ENCODE measurements at regions not wholly inside any gene's neighbourhood (a gene's known extent, or its start where the extent isn't known, plus 50 kb on each side); places are given as distances from the start of the nearest gene placed in this dataset.

DNA sequence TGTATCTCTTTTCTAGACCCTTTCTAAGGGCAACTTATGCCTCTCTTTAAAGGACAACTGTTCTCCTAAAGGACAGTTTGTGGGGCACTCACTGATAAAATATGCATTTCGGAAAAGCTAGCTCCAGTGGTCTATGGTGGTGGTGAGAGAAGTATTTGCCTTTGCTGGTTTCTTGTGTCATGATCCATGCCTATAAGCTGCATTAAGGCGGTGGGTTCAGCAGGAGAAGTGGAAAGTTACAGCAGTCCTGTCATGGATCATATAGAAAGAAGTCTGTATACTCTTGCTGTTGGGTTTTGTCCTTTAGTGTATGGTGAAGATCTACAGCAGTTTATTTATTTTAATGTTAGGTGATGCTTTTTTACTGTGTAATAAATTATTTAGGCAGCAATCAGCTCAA is 563.9 kb upstream of the PSMD7 start:
- ATAC-seq (ENCODE audit: low read depth) (no peak), DNase-seq (ENCODE audit: low spot score) (no peak)
- peaks cover 16% of the 10 kb centered on the region for H3K4me1 ChIP-seq (ENCODE audit: insufficient read depth, poor library complexity, severe bottlenecking)

DNA sequence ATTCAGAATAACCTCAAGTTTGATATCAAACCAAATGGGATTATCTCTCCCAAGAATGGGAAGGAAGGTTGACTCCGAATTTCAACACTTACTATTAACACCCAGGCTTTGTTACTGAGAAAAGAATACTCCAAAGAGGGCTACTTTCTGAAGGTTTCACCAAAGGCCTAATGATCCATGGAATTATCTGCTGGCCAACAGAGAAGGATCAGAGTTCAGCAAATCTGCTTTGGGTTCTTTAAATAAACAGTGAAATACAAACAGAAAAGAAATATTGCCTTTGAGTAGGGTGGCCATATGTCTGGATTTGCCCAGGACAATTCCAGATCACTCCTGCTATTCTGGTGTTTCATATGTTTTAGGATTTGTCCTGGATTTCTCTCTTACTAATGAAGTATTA is 564.5 kb upstream of the PSMD7 start:
- peaks cover 5% of the 10 kb centered on the region for H3K9me3 ChIP-seq (ENCODE audit: severe bottlenecking)
- TF ChIP-seq, protein P1, sequence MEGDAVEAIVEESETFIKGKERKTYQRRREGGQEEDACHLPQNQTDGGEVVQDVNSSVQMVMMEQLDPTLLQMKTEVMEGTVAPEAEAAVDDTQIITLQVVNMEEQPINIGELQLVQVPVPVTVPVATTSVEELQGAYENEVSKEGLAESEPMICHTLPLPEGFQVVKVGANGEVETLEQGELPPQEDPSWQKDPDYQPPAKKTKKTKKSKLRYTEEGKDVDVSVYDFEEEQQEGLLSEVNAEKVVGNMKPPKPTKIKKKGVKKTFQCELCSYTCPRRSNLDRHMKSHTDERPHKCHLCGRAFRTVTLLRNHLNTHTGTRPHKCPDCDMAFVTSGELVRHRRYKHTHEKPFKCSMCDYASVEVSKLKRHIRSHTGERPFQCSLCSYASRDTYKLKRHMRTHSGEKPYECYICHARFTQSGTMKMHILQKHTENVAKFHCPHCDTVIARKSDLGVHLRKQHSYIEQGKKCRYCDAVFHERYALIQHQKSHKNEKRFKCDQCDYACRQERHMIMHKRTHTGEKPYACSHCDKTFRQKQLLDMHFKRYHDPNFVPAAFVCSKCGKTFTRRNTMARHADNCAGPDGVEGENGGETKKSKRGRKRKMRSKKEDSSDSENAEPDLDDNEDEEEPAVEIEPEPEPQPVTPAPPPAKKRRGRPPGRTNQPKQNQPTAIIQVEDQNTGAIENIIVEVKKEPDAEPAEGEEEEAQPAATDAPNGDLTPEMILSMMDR (IDR thresholded peaks at IDR 0.05; ENCODE audit: poor library complexity, severe bottlenecking): no peak
- H3K4me1 ChIP-seq (ENCODE audit: insufficient read depth, poor library complexity, severe bottlenecking): peaks cover 16% of the 10 kb centered on the region
- H3K27ac ChIP-seq (ENCODE audit: poor library complexity, severe bottlenecking): no peak overlapping the region
- H3K36me3 ChIP-seq (ENCODE audit: low read depth): no peaks in the 10 kb centered on the region
- DNase-seq (ENCODE audit: low spot score): no peak
- no peak overlapping the region for H3K4me3 ChIP-seq (ENCODE audit: severe bottlenecking)
- H3K27me3 ChIP-seq (ENCODE audit: insufficient read depth, poor library complexity, severe bottlenecking): no peaks in the 10 kb centered on the region
- ATAC-seq (ENCODE audit: low read depth): no peak

More for the DNA sequence above, 563.9 kb upstream of the PSMD7 start:
- Histone ChIP-seq H3K36me3 (ENCODE audit: low read depth) (no peaks in the 10 kb centered on the region), H3K27ac (ENCODE audit: poor library complexity, severe bottlenecking) (no peak overlapping the region), H3K27me3 (ENCODE audit: insufficient read depth, poor library complexity, severe bottlenecking) (no peaks in the 10 kb centered on the region), H3K4me3 (ENCODE audit: severe bottlenecking) (no peak overlapping the region), H3K9me3 (ENCODE audit: severe bottlenecking) (peaks cover 5% of the 10 kb centered on the region)
- TF ChIP-seq, protein P1 (IDR thresholded peaks at IDR 0.05; ENCODE audit: poor library complexity, severe bottlenecking): no peak

DNA sequence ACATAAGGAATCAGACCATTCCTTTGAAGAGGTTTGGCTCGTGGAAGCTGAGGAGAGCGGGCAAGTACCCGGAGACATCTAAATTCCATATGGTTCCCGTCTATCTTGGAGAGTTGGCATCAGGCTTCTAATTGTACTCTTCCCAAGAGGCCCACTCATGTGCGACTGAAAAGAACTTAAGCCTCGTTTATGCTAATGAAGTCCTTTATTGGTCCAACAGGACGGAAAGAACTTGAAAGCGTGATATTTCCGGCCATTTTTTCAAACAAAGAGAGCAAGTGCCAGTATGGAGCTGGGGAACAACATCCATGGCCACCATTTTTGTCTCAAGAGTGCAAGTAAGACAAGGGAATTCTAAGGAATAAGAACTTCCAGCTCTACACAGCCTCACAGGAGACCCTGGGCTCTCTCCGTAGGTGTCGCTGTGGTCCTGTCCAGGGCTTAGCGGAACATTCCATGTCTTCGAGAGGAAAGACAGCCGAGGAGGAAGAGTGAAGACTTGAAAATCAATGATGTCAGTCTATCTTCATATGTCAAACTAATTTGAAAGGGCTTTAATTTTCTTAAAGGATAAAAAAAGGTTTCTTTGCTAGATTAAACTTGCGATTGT is 566.0 kb upstream of the PSMD7 start:
- Histone ChIP-seq H3K4me1 (ENCODE audit: insufficient read depth, poor library complexity, severe bottlenecking) (peaks cover 16% of the 10 kb centered on the region), H3K27me3 (ENCODE audit: insufficient read depth, poor library complexity, severe bottlenecking) (no peaks in the 10 kb centered on the region), H3K4me3 (ENCODE audit: severe bottlenecking) (no peak overlapping the region), H3K36me3 (ENCODE audit: low read depth) (no peaks in the 10 kb centered on the region), H3K27ac (ENCODE audit: poor library complexity, severe bottlenecking) (no peak overlapping the region), H3K9me3 (ENCODE audit: severe bottlenecking) (peaks cover 5% of the 10 kb centered on the region)
- no peak for ATAC-seq (ENCODE audit: low read depth)
- no peak for DNase-seq (ENCODE audit: low spot score)
- TF ChIP-seq, protein P1 (IDR thresholded peaks at IDR 0.05; ENCODE audit: poor library complexity, severe bottlenecking): no peak

DNA sequence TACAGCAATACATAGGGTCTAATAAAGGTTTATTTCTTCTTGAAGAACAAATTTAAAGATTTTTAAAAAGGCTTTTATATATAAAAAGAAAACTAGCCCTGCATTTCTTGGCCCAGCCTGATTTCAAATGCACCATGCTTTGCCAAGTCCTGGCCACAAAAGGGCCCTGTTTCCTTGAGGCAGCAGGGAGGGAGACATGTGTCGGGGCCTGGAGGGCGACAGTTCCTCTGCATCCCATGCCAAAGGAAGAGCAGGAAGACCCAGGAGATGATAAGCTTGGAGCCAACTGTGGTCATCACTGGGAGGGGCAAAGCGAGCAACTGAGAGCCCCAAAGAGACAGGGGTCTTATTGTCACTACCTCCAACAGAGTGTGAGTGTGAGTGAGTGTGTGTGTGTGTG is 571.5 kb upstream of the PSMD7 start:
- Histone ChIP-seq H3K4me1 (ENCODE audit: insufficient read depth, poor library complexity, severe bottlenecking) (no peaks in the 10 kb centered on the region), H3K9me3 (ENCODE audit: severe bottlenecking) (no peaks in the 10 kb centered on the region), H3K4me3 (ENCODE audit: severe bottlenecking) (no peak overlapping the region), H3K36me3 (ENCODE audit: low read depth) (no peaks in the 10 kb centered on the region), H3K27ac (ENCODE audit: poor library complexity, severe bottlenecking) (no peak overlapping the region), H3K27me3 (ENCODE audit: insufficient read depth, poor library complexity, severe bottlenecking) (no peaks in the 10 kb centered on the region)
- TF ChIP-seq, protein P1 (IDR thresholded peaks at IDR 0.05; ENCODE audit: poor library complexity, severe bottlenecking): no peak
- DNase-seq (ENCODE audit: low spot score): no peak
- no peak for ATAC-seq (ENCODE audit: low read depth)

DNA sequence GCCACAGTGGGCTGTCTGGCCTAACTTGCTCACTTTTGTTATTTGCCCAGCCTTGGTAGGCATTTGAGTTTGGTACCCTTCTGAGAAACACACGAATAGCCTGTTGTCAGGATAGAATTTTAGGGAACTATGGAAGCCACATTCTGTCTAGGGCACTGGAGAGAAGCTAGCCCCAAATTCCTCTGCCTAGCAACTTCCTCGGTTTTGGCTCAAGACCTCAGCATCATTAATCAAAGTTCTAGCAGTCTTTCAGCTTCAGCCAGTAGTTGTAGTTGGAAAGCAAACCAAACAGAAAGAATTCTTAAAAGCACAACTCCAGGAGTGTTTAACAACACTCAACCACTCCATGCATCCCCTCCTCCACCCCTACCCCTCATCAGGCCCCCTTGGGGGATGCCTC is 572.1 kb upstream of the PSMD7 start:
- Histone ChIP-seq H3K27me3 (ENCODE audit: insufficient read depth, poor library complexity, severe bottlenecking) (no peaks in the 10 kb centered on the region), H3K4me1 (ENCODE audit: insufficient read depth, poor library complexity, severe bottlenecking) (no peaks in the 10 kb centered on the region), H3K36me3 (ENCODE audit: low read depth) (no peaks in the 10 kb centered on the region), H3K4me3 (ENCODE audit: severe bottlenecking) (no peak overlapping the region), H3K9me3 (ENCODE audit: severe bottlenecking) (no peaks in the 10 kb centered on the region), H3K27ac (ENCODE audit: poor library complexity, severe bottlenecking) (no peak overlapping the region)
- TF ChIP-seq, protein P1 (IDR thresholded peaks at IDR 0.05; ENCODE audit: poor library complexity, severe bottlenecking): no peak
- no peak for ATAC-seq (ENCODE audit: low read depth)
- DNase-seq (ENCODE audit: low spot score): no peak
